ENCODE measurements at regions not wholly inside any gene's neighbourhood (a gene's known extent, or its start where the extent isn't known, plus 50 kb on each side); places are given as distances from the start of the nearest gene placed in this dataset.
"Not testable (repeated sequence)": the region's sequence is repeated elsewhere in the genome, so short reads cannot be mapped to it uniquely, and the experiment has no call there.

DNA sequence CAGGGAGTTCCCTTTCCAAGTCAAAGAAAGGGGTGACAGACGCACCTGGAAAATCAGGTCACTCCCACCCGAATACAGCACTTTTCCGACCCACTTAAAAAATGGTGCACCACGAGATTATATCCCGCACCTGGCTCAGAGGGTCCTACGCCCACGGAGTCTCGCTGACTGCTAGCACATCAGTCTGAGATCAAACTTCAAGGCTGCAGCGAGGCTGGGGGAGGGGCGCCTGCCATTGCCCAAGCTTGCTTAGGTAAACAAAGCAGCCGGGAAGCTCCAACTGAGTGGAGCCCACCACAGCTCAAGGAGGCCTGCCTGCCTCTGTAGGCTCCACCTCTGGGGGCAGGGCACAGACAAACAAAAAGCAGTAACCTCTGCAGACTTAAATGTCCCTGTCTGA, 277.8 kb upstream of the ARHGAP42 start:
- FAIRE-seq; DNase-seq (ENCODE audit: insufficient read length, low spot score): not testable (repeated sequence)

DNA sequence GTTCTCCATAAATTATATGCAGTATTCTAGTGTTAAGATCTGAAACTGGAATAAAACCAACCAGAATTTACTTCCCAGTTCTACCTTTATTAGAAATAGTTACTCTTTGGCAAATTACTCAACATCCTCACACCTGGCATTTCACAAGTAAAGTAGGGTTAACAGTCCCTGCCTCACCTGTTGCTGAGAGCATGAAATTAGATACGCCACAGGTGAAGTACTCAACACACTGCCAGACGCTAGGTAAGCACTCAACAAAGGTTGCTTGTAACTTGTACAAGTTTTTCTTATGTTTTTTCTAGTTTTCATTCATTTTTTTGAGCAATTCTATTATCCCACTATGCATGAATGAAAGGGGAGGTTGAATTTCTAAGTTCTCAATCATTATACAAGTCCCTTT, 267.6 kb upstream of the ARHGAP42 start:
- FAIRE-seq, result no peak
- TF ChIP-seq, protein P1, sequence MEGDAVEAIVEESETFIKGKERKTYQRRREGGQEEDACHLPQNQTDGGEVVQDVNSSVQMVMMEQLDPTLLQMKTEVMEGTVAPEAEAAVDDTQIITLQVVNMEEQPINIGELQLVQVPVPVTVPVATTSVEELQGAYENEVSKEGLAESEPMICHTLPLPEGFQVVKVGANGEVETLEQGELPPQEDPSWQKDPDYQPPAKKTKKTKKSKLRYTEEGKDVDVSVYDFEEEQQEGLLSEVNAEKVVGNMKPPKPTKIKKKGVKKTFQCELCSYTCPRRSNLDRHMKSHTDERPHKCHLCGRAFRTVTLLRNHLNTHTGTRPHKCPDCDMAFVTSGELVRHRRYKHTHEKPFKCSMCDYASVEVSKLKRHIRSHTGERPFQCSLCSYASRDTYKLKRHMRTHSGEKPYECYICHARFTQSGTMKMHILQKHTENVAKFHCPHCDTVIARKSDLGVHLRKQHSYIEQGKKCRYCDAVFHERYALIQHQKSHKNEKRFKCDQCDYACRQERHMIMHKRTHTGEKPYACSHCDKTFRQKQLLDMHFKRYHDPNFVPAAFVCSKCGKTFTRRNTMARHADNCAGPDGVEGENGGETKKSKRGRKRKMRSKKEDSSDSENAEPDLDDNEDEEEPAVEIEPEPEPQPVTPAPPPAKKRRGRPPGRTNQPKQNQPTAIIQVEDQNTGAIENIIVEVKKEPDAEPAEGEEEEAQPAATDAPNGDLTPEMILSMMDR (IDR thresholded peaks at IDR 0.05; ENCODE audit: insufficient read depth, missing control alignments), result no peak
- no peak for DNase-seq (ENCODE audit: insufficient read length, low spot score)

DNA sequence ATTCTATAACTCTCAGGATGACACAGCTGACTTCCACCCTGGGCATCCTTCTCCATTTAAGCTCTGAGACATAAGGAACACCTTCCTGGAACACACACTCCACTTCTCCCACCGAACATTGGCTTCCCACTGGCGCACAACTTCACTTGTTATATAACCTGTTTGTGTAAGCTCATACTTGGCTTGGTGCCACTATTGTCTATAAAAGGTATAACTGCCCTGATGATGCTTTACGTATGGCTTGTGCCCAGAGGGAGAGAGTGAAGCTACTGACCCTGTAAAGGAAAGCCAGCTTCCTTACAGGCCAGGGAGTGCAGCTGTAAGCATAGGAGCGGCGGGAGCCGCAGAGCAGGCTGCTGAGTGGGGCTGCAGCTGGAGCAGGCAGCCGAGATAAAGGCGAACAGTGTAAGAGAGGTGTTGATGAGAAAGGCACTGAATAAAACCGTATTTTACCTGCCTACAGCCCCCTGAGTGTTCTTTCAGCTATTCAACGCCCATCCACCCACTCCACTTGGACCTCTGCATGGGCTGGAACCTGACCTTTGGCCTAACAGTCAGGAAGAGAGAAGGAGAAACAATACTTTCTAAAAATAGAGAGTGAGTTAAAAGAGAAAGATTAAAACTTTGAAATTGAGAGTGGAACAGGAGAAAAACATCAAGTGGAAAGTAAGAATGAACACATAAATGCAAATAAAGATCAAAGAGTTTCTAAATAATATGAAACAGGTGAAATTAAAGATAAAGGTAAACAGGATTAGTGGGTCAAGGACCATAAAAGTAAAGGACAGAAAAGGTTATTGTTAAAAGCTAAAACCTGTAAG, 252.1 kb upstream of the ARHGAP42 start:
- no peak for DNase-seq (ENCODE audit: insufficient read length, low spot score)
- no peak for FAIRE-seq
- TF ChIP-seq, protein P1 (IDR thresholded peaks at IDR 0.05; ENCODE audit: insufficient read depth, missing control alignments), result no peak

DNA sequence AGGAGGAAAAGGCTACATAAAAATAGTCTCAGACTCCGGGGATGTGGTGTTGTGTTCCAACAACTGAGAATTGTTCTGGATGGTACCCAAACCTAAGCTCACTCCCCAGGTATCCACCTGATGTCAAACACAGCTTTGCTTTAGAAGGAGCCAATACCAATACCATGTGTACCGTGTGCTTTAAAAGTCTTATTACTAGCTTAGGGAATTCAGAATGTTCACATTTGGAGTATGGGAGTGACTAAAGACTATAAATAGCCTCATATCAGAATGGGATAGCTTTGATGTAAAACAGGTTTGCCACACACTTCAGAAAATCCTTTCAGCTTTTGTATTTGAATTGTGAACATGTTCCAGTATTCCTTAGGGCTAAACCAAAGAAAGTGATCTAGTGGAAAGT, 248.7 kb upstream of the ARHGAP42 start:
- DNase-seq (ENCODE audit: insufficient read length, low spot score) (no peak), FAIRE-seq (no peak)
- TF ChIP-seq, protein P1 (IDR thresholded peaks at IDR 0.05; ENCODE audit: insufficient read depth, missing control alignments), result no peak

DNA sequence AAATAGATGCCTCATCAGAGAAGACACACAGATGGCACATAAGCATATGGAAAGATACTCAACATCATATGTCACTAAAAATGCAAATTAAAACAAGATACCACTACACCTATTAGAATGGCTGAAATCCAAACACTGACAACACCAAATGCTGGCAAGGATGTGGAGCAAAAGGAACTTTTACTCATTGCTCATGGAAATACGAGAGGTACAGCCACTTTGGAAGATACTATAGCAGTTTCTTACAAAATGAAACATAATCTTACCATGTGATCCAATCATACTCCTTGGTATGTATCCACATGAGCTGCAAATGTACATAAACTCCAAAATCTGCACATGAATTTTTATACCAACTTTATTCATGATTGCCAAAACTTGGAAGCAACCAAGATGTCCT, 246.0 kb upstream of the ARHGAP42 start:
- TF ChIP-seq, protein P1 (IDR thresholded peaks at IDR 0.05; ENCODE audit: insufficient read depth, missing control alignments), result no peak
- FAIRE-seq, result no peak
- DNase-seq (ENCODE audit: insufficient read length, low spot score), result no peak

DNA sequence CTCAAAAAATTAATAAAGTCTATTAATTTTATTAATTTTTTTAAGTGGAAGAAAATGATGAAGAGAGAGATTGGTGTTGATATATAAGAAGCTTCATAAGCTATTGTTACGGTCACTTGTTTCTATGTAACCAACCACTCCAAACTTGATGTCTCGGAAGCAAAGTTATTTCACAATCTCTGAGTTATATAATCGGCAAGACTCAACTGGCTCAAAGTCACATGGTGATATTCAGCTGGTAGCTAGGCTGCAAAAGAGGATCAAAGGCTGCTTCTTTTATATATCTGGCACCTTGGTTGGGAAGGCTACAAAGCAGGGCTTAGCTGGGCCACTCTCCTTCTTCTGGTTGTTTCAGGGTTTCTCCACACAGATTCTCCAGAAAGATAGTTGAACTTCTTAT, 245.1 kb upstream of the ARHGAP42 start:
- no peak for FAIRE-seq
- TF ChIP-seq, protein P1 (IDR thresholded peaks at IDR 0.05; ENCODE audit: insufficient read depth, missing control alignments), result no peak
- no peak for DNase-seq (ENCODE audit: insufficient read length, low spot score)

DNA sequence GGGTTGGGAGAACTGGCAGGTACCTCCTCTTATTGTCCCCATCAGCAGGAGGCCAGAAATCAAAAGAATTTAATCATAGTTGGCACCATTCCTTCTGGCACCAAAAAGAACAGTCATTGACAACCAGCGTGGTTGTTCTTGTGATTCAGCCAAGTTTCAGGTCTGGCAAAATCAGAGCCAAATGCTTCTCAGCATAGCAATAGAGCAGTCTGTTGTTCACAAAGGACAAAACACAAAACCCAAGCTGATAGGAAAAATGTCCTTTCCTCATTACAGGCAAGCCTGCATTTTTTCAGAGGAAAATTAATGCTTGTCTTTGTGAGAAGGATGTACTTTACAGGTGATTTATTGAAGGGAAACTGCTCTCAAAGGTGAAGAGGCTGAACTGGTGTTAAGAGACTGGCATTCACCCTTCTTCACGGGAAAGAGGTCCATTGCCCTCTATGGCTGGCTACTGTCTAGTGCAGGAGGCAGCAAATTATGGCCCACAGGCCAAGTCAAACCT, 241.8 kb upstream of the ARHGAP42 start:
- DNase-seq (ENCODE audit: insufficient read length, low spot score) (no peak), FAIRE-seq (no peak)
- TF ChIP-seq, protein P1 (IDR thresholded peaks at IDR 0.05; ENCODE audit: insufficient read depth, missing control alignments), result no peak

DNA sequence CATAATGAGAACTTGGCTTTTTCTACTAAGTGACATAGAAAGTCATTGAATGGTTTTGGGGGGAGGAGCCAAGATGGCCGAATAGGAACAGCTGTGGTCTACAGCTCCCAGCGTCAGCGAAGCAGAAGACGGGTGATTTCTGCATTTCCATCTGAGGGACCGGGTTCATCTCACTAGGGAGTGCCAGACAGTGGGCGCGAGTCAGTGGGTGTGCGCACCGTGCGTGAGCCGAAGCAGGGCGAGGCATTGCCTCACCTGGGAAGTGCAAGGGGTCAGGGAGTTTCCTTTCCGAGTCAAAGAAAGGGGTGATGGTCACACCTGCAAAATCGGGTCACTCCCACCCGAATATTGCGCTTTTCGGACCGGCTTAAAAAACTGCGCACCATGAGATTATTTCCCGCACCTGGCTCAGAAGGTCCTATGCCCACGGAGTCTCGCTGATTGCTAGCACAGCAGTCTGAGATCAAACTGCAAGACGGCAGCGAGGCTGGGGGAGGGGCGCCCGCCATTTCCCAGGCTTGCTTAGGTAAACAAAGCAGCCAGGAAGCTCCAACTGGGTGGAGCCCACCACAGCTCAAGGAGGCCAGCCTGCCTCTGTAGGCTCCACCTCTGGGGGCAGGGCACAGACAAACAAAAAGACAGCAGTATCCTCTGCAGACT, 235.2 kb upstream of the ARHGAP42 start:
- FAIRE-seq; DNase-seq (ENCODE audit: insufficient read length, low spot score): not testable (repeated sequence)

All from D721Med (cell line).